SK-N-SH (cell line): ENCODE measurements at regions not wholly inside any gene's neighbourhood (a gene's known extent, or its start where the extent isn't known, plus 50 kb on each side); places are given as distances from the start of the nearest gene placed in this dataset.
A peak's percentile ranks its signal among the peaks of the same experiment; 100 is the strongest.

Experiments
- CTCF ChIA-PET: fragments of 300-600, 350-600 bp; formaldehyde crosslinking; extraction: SDS; loops from one replicate; lab custom pipeline; 2021; lab: Yijun Ruan, JAX
- POLR2A ChIA-PET: fragments of 350-600 bp; sonication (Branson Sonifier 250); formaldehyde crosslinking; extraction: SDS; loops from one replicate; lab custom pipeline; 2020; ENCODE audit warnings: antibody characterized with exemption, inconsistent platforms; lab: Yijun Ruan, JAX
- DNase-seq: peaks from one replicate; pipeline ENCODE4 v3.0.0; 2012
- H2AFZ ChIP-seq: fragments of 200-600 bp; sonication (generic); 2 replicates; pipeline ENCODE4 v1.8.1; 2016; ENCODE audit warnings: antibody characterized with exemption, mild to moderate bottlenecking, low read depth
- H3F3A ChIP-seq: fragments of 200-600 bp; sonication (generic); replicated peaks from 2 replicates; pipeline ENCODE3; 2016; ENCODE audit warnings: antibody characterized with exemption, mild to moderate bottlenecking; ENCODE audit not compliant: insufficient read depth
- H3K27ac ChIP-seq, 2 experiments: fragments of 200-500 bp in 1 of 2; fragments of 200-600 bp in 1 of 2; sonication (Bioruptor generic) in 1 of 2; sonication (generic), shearing (Covaris generic) in 1 of 2; 2 replicates each; pipeline versions ENCODE4 v1.5.1 to v1.6.1; 2014 to 2016; ENCODE audit warnings: low read depth in 2 of 2, inconsistent platforms in 1 of 2, low read length in 1 of 2, mild to moderate bottlenecking in 1 of 2, mixed read lengths in 1 of 2
- H3K27me3 ChIP-seq: fragments of 200-600 bp; sonication (generic), shearing (Covaris generic); 2 replicates; pipeline ENCODE4 v1.6.1; 2016; ENCODE audit warnings: mixed run types; ENCODE audit not compliant: insufficient read depth
- H3K36me3 ChIP-seq, 2 experiments: fragments of 200-500 bp in 1 of 2; fragments of 200-600 bp in 1 of 2; sonication (Bioruptor generic) in 1 of 2; sonication (generic) in 1 of 2; replicated peaks in 1 of 2; 2 replicates each; pipeline versions ENCODE3 to v1.5.1; 2014 to 2016; ENCODE audit warnings: low read length in 1 of 2, mild to moderate bottlenecking in 1 of 2; ENCODE audit not compliant: insufficient read depth in 2 of 2, control insufficient read depth in 1 of 2
- H3K4me1 ChIP-seq, 2 experiments: fragments of 200-500 bp in 1 of 2; fragments of 200-600 bp in 1 of 2; sonication (Bioruptor generic) in 1 of 2; sonication (generic), shearing (Covaris generic) in 1 of 2; 2 replicates each; pipeline versions ENCODE4 v1.5.1 to v1.6.1; 2014 to 2016; ENCODE audit warnings: low read depth in 1 of 2, low read length in 1 of 2, mixed run types in 1 of 2; ENCODE audit not compliant: insufficient read depth in 2 of 2, control insufficient read depth in 1 of 2
- H3K4me2 ChIP-seq: fragments of 200-600 bp; sonication (generic), shearing (Covaris generic); 2 replicates; pipeline ENCODE4 v1.6.1; 2017; ENCODE audit warnings: mixed run types
- H3K4me3 ChIP-seq, 2 experiments: fragments of 200-500 bp in 1 of 2; fragments of 200-600 bp in 1 of 2; sonication (Bioruptor generic) in 1 of 2; sonication (generic), shearing (Covaris generic) in 1 of 2; 2 replicates each; pipeline versions ENCODE4 v1.5.1 to v1.8.1; 2014 to 2016; ENCODE audit warnings: low read depth in 2 of 2, inconsistent platforms in 1 of 2, low read length in 1 of 2, mild to moderate bottlenecking in 1 of 2, mixed read lengths in 1 of 2, moderate library complexity in 1 of 2
- H3K79me2 ChIP-seq: fragments of 200-600 bp; sonication (generic); 2 replicates; pipeline ENCODE4 v1.8.1; 2017; ENCODE audit warnings: mild to moderate bottlenecking; ENCODE audit not compliant: insufficient read depth
- H3K9ac ChIP-seq: fragments of 200-600 bp; sonication (generic); 2 replicates; pipeline ENCODE4 v1.6.1; 2017; ENCODE audit warnings: mixed run types
- H3K9me2 ChIP-seq: fragments of 200-600 bp; sonication (generic); 2 replicates; pipeline ENCODE4 v1.6.1; 2017; ENCODE audit warnings: mixed run types
- H3K9me3 ChIP-seq: fragments of 200-600 bp; sonication (generic); 2 replicates; pipeline ENCODE4 v1.6.1; 2017; ENCODE audit warnings: mixed run types, mild to moderate bottlenecking, moderate library complexity
- H4K20me1 ChIP-seq: fragments of 200-600 bp; sonication (generic); 2 replicates; pipeline ENCODE4 v1.6.1; 2017; ENCODE audit warnings: mild to moderate bottlenecking, mixed run types; ENCODE audit not compliant: insufficient read depth
- CHD2 ChIP-seq: fragments of 150-350 bp; IDR thresholded peaks from 2 replicates; pipeline ENCODE4 v1.6.1; 2018; ENCODE audit warnings: low read length; ENCODE audit not compliant: partially characterized antibody
- ELF1 ChIP-seq: IDR thresholded peaks from 2 replicates; pipeline ENCODE4 v1.4.0; 2012
- EP300 ChIP-seq, 2 experiments: IDR thresholded peaks; 2 replicates each; pipeline versions ENCODE4 v1.4.0 to v1.6.1; 2012; ENCODE audit warnings: borderline replicate concordance in 1 of 2, low read depth in 1 of 2, low read length in 1 of 2
- FOSL2 ChIP-seq: IDR thresholded peaks from 2 replicates; pipeline ENCODE4 v1.4.0; 2012; ENCODE audit warnings: low read depth, mild to moderate bottlenecking, moderate library complexity, borderline replicate concordance
- GABPA ChIP-seq: IDR thresholded peaks from 2 replicates; pipeline ENCODE4 v1.4.0; 2012; ENCODE audit warnings: low read depth, mild to moderate bottlenecking
- GATA2 ChIP-seq: sonication (generic); formaldehyde crosslinking; IDR thresholded peaks from 2 replicates; pipeline ENCODE4 v1.5.0; 2020; ENCODE audit warnings: mild to moderate bottlenecking, missing genetic modification reagents
- MXI1 ChIP-seq: IDR thresholded peaks from 2 replicates; pipeline ENCODE4 v1.6.1; 2012; ENCODE audit warnings: mild to moderate bottlenecking, low read depth, low read length, improper control_type of control experiment
- NFIC ChIP-seq: IDR thresholded peaks from 2 replicates; pipeline ENCODE4 v1.4.0; 2012; ENCODE audit warnings: borderline replicate concordance
- NRF1 ChIP-seq: IDR thresholded peaks from 2 replicates; pipeline ENCODE4 v1.6.1; 2012; ENCODE audit warnings: low read depth, mild to moderate bottlenecking, low read length
- RAD21 ChIP-seq: IDR thresholded peaks from 2 replicates; pipeline ENCODE4 v1.6.1; 2012; ENCODE audit warnings: mild to moderate bottlenecking, low read length
- RCOR1 ChIP-seq: fragments of 150-350 bp; IDR thresholded peaks from 2 replicates; pipeline ENCODE4 v1.6.1; 2017; ENCODE audit warnings: antibody characterized with exemption, low read length
- RFX5 ChIP-seq: IDR thresholded peaks from 2 replicates; pipeline ENCODE4 v1.6.1; 2012; ENCODE audit warnings: mild to moderate bottlenecking, improper control_type of control experiment, low read length
- RXRA ChIP-seq: IDR thresholded peaks from 2 replicates; pipeline ENCODE4 v1.4.0; 2012; ENCODE audit warnings: low read depth, mild to moderate bottlenecking, borderline replicate concordance
- SMC3 ChIP-seq: IDR thresholded peaks from 2 replicates; pipeline ENCODE4 v1.6.1; 2012; ENCODE audit warnings: low read depth, low read length, improper control_type of control experiment
- TCF12 ChIP-seq: IDR thresholded peaks from 2 replicates; pipeline ENCODE4 v1.4.0; 2012
- TEAD4 ChIP-seq: IDR thresholded peaks from 2 replicates; pipeline ENCODE4 v1.4.0; 2012; ENCODE audit warnings: mild to moderate bottlenecking, borderline replicate concordance; ENCODE audit not compliant: insufficient read depth
- YY1 ChIP-seq: IDR thresholded peaks from 2 replicates; pipeline ENCODE4 v1.4.0; 2012; ENCODE audit warnings: low read depth, mild to moderate bottlenecking
- WGBS: methylation state at CpG from one replicate; pipeline ENCODE4 v1.1.6; 2017; ENCODE audit warnings: low lambda C conversion rate; 5-methylcytosine and 5-hydroxymethylcytosine counted together
- TF ChIP-seq, protein P1 (sequence below): fragments of 200-600 bp; sonication (generic); IDR thresholded peaks from 2 replicates; pipeline ENCODE4 v1.6.1; 2017; ENCODE audit warnings: antibody characterized with exemption, mild to moderate bottlenecking, moderate library complexity
- TF ChIP-seq, protein P2 (sequence below): IDR thresholded peaks from 2 replicates; pipeline ENCODE4 v1.4.0; 2012; ENCODE audit warnings: low read depth, borderline replicate concordance

DNA sequence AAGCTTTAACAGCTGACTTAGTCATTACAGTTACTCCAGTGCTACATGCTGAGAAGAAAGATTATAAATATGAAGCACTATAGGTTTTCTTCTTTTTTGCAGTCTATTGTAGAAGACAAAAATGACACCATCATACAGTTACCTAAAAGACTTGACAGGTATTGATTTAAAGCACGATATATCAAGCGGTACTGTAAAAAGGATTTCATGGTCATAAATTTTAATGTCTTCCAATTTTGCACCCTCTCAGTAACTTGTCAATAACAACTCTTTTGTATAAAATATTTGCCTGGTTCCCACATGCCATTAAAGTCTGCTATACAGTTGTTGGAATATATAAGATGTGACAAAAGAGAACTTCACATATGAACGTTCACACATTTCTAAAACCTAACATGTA is 102.8 kb downstream of the ZIC5 start (continued):
- TF ChIP-seq, protein P1, sequence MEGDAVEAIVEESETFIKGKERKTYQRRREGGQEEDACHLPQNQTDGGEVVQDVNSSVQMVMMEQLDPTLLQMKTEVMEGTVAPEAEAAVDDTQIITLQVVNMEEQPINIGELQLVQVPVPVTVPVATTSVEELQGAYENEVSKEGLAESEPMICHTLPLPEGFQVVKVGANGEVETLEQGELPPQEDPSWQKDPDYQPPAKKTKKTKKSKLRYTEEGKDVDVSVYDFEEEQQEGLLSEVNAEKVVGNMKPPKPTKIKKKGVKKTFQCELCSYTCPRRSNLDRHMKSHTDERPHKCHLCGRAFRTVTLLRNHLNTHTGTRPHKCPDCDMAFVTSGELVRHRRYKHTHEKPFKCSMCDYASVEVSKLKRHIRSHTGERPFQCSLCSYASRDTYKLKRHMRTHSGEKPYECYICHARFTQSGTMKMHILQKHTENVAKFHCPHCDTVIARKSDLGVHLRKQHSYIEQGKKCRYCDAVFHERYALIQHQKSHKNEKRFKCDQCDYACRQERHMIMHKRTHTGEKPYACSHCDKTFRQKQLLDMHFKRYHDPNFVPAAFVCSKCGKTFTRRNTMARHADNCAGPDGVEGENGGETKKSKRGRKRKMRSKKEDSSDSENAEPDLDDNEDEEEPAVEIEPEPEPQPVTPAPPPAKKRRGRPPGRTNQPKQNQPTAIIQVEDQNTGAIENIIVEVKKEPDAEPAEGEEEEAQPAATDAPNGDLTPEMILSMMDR, result no peak
- no peak for TF ChIP-seq RCOR1
- no peak for TF ChIP-seq GABPA
- TF ChIP-seq, protein P2, sequence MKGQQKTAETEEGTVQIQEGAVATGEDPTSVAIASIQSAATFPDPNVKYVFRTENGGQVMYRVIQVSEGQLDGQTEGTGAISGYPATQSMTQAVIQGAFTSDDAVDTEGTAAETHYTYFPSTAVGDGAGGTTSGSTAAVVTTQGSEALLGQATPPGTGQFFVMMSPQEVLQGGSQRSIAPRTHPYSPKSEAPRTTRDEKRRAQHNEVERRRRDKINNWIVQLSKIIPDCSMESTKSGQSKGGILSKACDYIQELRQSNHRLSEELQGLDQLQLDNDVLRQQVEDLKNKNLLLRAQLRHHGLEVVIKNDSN, result no peak
- no peak for TF ChIP-seq RAD21
- no peak for TF ChIP-seq ELF1
- no peak for TF ChIP-seq SMC3
- no peak for TF ChIP-seq YY1
- TF ChIP-seq RXRA, result no peak
- TF ChIP-seq NFIC, result no peak
- no peak for TF ChIP-seq NRF1
- TF ChIP-seq FOSL2, result no peak

DNA sequence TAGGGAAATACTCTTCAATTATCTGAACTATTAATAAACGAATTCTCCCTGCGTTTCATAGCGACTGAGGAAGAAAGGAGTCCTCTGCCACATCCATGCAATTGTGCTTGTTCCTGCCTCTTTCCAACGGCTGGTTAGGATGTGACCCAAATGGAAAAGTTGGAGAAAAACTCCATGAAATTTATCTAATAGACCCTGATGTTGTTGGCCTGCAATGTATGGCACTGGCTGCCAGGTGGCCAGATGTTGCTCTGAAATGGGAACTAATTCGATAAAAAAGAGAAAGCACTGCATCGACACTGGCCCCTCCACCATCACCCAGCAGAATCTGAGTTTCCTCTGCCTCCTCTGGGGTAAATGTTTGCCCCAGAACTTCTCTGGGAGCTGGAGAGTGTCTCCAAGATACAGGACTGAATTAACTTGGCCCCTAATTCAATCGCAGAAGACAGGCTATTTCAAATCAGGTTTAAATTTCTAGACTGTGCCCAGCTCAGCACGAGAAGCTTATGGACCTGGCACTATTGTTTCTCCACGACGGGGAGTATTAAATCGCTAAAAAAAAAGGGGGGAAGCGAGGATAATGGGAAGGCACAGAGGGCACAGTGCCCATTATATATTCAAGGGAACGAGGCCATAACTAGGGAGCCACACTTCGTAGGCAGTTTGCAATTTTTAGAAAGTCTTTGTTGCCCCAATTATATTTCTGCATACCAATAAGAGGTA is 103.9 kb downstream of the ZIC5 start:
- H4K20me1 ChIP-seq, result no peaks in the 10 kb centered on the region
- H3K79me2 ChIP-seq, result no peaks in the 10 kb centered on the region
- CTCF ChIA-PET, result interaction anchor here (1.4 kb wide), 1 partner anchor 212 kb away, joined by 4 read pairs; no protein-coding TSS in a partner anchor
- no peaks in the 10 kb centered on the region; the same call in 1 of the 2 replicates for H3K9me2 ChIP-seq
- POLR2A ChIA-PET, result no interaction called here
- H3F3A ChIP-seq, result no peaks in the 10 kb centered on the region
- DNase-seq, result peak; percentile 47
- no peaks in the 10 kb centered on the region for H3K27me3 ChIP-seq
- H3K36me3 ChIP-seq, result no peaks in the 10 kb centered on the region
- no peak overlapping the region for H3K4me3 ChIP-seq
- H3K9me3 ChIP-seq, result no peaks in the 10 kb centered on the region
- no peak overlapping the region for H2AFZ ChIP-seq
- 49% methylated on average over 14 of the region's 14 CpGs for WGBS
- no peak overlapping the region for H3K9ac ChIP-seq
- H3K4me1 ChIP-seq, result peaks cover 0 to 7% of the 10 kb centered on the region in 2 experiments; a peak in 3 of 4 replicates
- no peak overlapping the region for H3K4me2 ChIP-seq
- H3K27ac ChIP-seq, result no peak overlapping the region
- TF ChIP-seq GATA2 (CRISPR knock-in tag), result no peak
- TF ChIP-seq TCF12, result no peak
- TF ChIP-seq MXI1, result no peak
- TF ChIP-seq RCOR1, result peak; percentile 58; the same call in 1 of the 2 replicates
- TF ChIP-seq, protein P1, result no peak
- TF ChIP-seq RFX5, result no peak
- no peak for TF ChIP-seq TEAD4
- TF ChIP-seq CHD2, result peak; percentile 28
- TF ChIP-seq RXRA, result no peak
- peak in 1 of 2 experiments; percentile 61; a peak in 1 of 4 replicates for TF ChIP-seq EP300 (IDR thresholded peaks at IDR 0.05; ENCODE audit: borderline replicate concordance in 1 of 2, low read depth in 1 of 2, low read length in 1 of 2)
